Neural crest cell (in vitro differentiated cells): ENCODE measurements at regions not wholly inside any gene's neighbourhood (a gene's known extent, or its start where the extent isn't known, plus 50 kb on each side); places are given as distances from the start of the nearest gene placed in this dataset.
"Not testable (repeated sequence)": the region's sequence is repeated elsewhere in the genome, so short reads cannot be mapped to it uniquely, and the experiment has no call there.

Experiments
- DNase-seq: peaks from one replicate; pipeline ENCODE4 v3.0.0; 2021; ENCODE audit warnings: low read depth, mixed read lengths, low spot score
- H3K27ac Mint-ChIP-seq: one replicate; pipeline ENCODE4 v1.8.0; 2021; ENCODE audit warnings: mild to moderate bottlenecking, mixed read lengths; ENCODE audit not compliant: unreplicated experiment
- H3K27me3 Mint-ChIP-seq: 2 replicates; pipeline ENCODE4 v1.8.0; 2021; ENCODE audit warnings: low read depth, mild to moderate bottlenecking, mixed read lengths
- H3K36me3 Mint-ChIP-seq: 2 replicates; pipeline ENCODE4 v1.8.0; 2021; ENCODE audit warnings: low read depth, mild to moderate bottlenecking, mixed read lengths
- H3K4me1 Mint-ChIP-seq: 2 replicates; pipeline ENCODE4 v1.8.0; 2021; ENCODE audit warnings: mixed read lengths
- H3K4me3 Mint-ChIP-seq: one replicate; pipeline ENCODE4 v1.8.0; 2021; ENCODE audit warnings: mild to moderate bottlenecking, mixed read lengths
- H3K9me3 Mint-ChIP-seq: 2 replicates; pipeline ENCODE4 v1.8.0; 2021; ENCODE audit warnings: mixed read lengths
- CTCF ChIP-seq: fragments of 200-600 bp; sonication (generic); conservative IDR thresholded peaks from 2 replicates; pipeline ENCODE4 v1.5.0; 2021; ENCODE audit warnings: antibody characterized with exemption, mild to moderate bottlenecking

GRCh38 chr2:230601510-230601909 lies 111.1 kb upstream of the CAB39 start:
- Mint-ChIP-seq H3K27ac (no peak overlapping the region), H3K36me3 (no peaks in the 10 kb centered on the region), H3K27me3 (peaks cover 36% of the 10 kb centered on the region), H3K4me1 (no peaks in the 10 kb centered on the region), H3K4me3 (no peak overlapping the region), H3K9me3 (peaks cover 2% of the 10 kb centered on the region)
- no peak for TF ChIP-seq CTCF
- DNase-seq: no peak

- Mint-ChIP-seq H3K9me3 (peaks cover under 1% of the 10 kb centered on the region), H3K4me1 (no peaks in the 10 kb centered on the region), H3K27me3 (peaks cover 44% of the 10 kb centered on the region)
These were observed 109.9 kb upstream of the CAB39 start for GRCh38 chr2:230602562-230603230.

GRCh38 chr2:230603317-230603716 lies 109.3 kb upstream of the CAB39 start:
- not testable (repeated sequence) for DNase-seq, H3K4me1 Mint-ChIP-seq, H3K36me3 Mint-ChIP-seq, H3K4me3 Mint-ChIP-seq, H3K9me3 Mint-ChIP-seq, H3K27ac Mint-ChIP-seq
- peaks cover 40% of the 10 kb centered on the region for H3K27me3 Mint-ChIP-seq

More at GRCh38 chr2:230602562-230603230, 109.9 kb upstream of the CAB39 start:
- no peak for DNase-seq
- H3K27ac Mint-ChIP-seq: no peak overlapping the region
- no peak overlapping the region for H3K4me3 Mint-ChIP-seq
- TF ChIP-seq CTCF: no peak
- no peaks in the 10 kb centered on the region for H3K36me3 Mint-ChIP-seq

- H3K4me1 Mint-ChIP-seq, H3K4me3 Mint-ChIP-seq, H3K36me3 Mint-ChIP-seq, H3K27ac Mint-ChIP-seq, DNase-seq, H3K9me3 Mint-ChIP-seq: not testable (repeated sequence)
- peaks cover 48% of the 10 kb centered on the region for H3K27me3 Mint-ChIP-seq
These were observed 108.5 kb upstream of the CAB39 start for GRCh38 chr2:230604158-230604557.

- DNase-seq: no peak
- Mint-ChIP-seq H3K4me3 (no peak overlapping the region), H3K36me3 (no peaks in the 10 kb centered on the region), H3K4me1 (no peaks in the 10 kb centered on the region), H3K27ac (no peak overlapping the region), H3K27me3 (peaks cover 19% of the 10 kb centered on the region), H3K9me3 (no peaks in the 10 kb centered on the region)
- no peak for TF ChIP-seq CTCF
These were observed 98.6 kb upstream of the CAB39 start for GRCh38 chr2:230614040-230614439.

- no peak overlapping the region for H3K27ac Mint-ChIP-seq
These were observed 97.7 kb upstream of the CAB39 start for GRCh38 chr2:230614913-230615332.

GRCh38 chr2:230617256-230617706 lies 95.4 kb upstream of the CAB39 start:
- not testable (repeated sequence) for H3K4me1 Mint-ChIP-seq, H3K4me3 Mint-ChIP-seq, H3K27ac Mint-ChIP-seq, H3K9me3 Mint-ChIP-seq, H3K36me3 Mint-ChIP-seq, DNase-seq
- peaks cover 29% of the 10 kb centered on the region for H3K27me3 Mint-ChIP-seq

More at GRCh38 chr2:230614913-230615332, 97.7 kb upstream of the CAB39 start:
- Mint-ChIP-seq H3K27me3 (peaks cover 17% of the 10 kb centered on the region), H3K9me3 (no peaks in the 10 kb centered on the region), H3K4me3 (no peak overlapping the region), H3K36me3 (no peaks in the 10 kb centered on the region), H3K4me1 (peaks cover 4% of the 10 kb centered on the region)
- no peak for TF ChIP-seq CTCF
- no peak for DNase-seq
